GM12874 (cell line): ENCODE measurements at regions not wholly inside any gene's neighbourhood (a gene's known extent, or its start where the extent isn't known, plus 50 kb on each side); places are given as distances from the start of the nearest gene placed in this dataset.

Experiments used
- CTCF ChIP-seq: IDR thresholded peaks from 2 replicates; pipeline ENCODE4 v1.5.1; 2011; ENCODE audit warnings: low read depth, mild to moderate bottlenecking, control low read depth, low read length, moderate library complexity; ENCODE audit not compliant: insufficient read depth

GRCh38 chr6:170030284-170030815, 260.5 kb downstream of the DLL1 start:
- TF ChIP-seq CTCF, result no peak

- TF ChIP-seq CTCF, result no peak
These were observed 261.2 kb downstream of the DLL1 start for GRCh38 chr6:170029416-170030283.

GRCh38 chr6:170028629-170029345, 262.1 kb downstream of the DLL1 start:
- no peak for TF ChIP-seq CTCF

- TF ChIP-seq CTCF, result no peak
These were observed 263.2 kb downstream of the DLL1 start for GRCh38 chr6:170027647-170028043.

GRCh38 chr6:170026751-170027646, 263.9 kb downstream of the DLL1 start:
- TF ChIP-seq CTCF, result no peak

- no peak for TF ChIP-seq CTCF
These were observed 264.7 kb downstream of the DLL1 start for GRCh38 chr6:170025935-170026750.
